ENCODE measurements at regions not wholly inside any gene's neighbourhood (a gene's known extent, or its start where the extent isn't known, plus 50 kb on each side); places are given as distances from the start of the nearest gene placed in this dataset.
"Not testable (repeated sequence)": the region's sequence is repeated elsewhere in the genome, so short reads cannot be mapped to it uniquely, and the experiment has no call there.

- peak; percentile 76 for FAIRE-seq
Observed at GRCh38 chr1:222953585-222953984, 138.7 kb downstream of the DISP1 start.

- no peak for FAIRE-seq
Observed at GRCh38 chr1:222955964-222956363, 141.1 kb downstream of the DISP1 start.

- FAIRE-seq, result no peak
Observed at GRCh38 chr1:222956601-222957000, 141.8 kb downstream of the DISP1 start.

DNA sequence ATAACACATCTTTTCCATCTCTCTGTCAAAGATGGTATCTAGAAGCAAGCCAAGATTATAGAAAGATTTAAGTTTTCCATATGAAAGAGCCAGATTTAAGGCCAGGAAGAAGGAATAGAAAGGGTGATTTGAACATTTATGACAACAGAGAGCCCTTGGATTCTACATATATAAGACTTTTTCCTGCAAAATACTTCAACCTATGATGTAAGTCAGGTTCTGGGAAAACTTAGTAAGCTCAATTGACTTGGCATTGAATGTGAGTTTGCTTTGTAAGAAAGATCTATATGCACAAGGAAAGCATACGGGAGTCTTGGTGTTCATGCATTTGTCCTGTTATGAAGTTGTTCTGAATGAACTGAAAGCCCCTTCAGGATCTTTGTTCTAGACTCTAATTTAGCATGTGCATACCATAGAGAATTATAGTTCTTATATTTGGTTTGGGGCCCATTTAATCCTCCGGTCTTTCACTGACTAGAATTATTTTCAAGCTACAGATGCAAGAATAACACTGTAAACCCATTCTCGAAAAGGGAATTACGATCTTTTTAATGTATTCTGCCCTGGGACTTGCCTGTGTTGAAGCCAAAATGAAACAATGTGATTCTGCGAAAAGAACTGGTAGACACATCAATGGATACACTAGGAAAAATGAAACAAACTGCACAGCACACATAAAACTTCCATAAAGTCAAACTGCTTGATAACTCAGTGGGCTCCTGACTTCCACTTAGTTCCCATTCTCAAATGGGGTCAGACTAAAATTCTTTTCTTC, 152.8 kb downstream of the DISP1 start:
- no peak for FAIRE-seq

GRCh38 chr1:222970040-222970439, 155.2 kb downstream of the DISP1 start:
- peak; percentile 91 for FAIRE-seq

DNA sequence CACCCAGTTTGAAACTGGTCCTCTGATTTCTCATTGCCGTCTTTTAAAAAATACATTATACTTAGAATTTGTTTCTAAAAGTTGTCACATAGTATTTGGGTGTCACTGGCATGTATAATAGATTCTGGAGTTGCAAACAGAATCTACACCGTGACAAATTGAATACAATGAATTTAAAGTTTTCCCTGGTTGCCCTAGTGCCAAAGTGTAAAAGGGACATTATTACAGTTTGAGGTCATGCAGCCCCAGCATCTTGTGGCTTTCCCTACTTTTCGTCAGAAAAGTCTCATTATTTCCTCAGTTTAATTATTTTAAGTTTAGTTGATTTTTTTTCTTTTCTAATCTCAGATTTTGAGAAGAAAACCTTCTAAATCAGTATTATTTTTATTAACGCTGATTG, 155.9 kb downstream of the DISP1 start:
- no peak for FAIRE-seq

DNA sequence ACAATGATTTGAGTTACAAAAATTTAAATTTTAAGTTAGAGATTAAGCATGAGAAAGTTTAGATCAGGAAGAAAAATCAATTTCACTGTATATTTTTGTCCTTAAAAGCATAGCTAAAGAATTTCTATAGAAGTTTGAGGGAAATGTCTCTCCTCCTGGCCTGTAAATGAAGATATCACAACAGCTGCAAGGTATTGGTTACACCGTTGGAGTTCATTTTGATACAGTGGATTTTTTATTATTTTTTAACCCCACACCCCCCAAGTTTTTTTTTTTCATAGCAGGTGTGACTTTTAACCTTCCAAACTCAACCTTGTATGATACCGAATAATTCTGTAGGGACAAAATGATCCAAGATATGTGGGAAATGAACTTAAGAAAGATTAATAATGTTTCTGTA, 156.3 kb downstream of the DISP1 start:
- peak; percentile 45 for FAIRE-seq

DNA sequence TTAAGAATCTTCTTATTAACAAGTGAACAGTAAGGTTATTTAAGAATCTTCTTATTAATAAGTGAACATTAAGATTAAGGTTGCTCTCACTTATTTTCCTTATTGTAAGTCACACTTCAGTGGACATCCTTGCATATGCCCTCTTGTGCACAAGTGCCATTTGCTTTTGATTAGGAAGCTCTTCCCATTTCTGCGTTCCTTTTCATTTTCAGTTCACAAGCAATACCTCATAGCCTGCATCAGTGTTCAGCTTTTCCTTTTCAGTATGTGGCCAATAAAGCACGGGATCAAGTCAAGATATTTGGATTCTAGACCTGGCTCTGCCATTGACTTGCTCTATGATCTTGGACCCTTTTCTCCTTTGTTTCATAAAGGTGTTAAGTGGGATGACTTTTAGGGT, 158.7 kb downstream of the DISP1 start:
- FAIRE-seq, result no peak

- FAIRE-seq, result no peak
Observed at GRCh38 chr1:222974496-222974895, 159.7 kb downstream of the DISP1 start.

DNA sequence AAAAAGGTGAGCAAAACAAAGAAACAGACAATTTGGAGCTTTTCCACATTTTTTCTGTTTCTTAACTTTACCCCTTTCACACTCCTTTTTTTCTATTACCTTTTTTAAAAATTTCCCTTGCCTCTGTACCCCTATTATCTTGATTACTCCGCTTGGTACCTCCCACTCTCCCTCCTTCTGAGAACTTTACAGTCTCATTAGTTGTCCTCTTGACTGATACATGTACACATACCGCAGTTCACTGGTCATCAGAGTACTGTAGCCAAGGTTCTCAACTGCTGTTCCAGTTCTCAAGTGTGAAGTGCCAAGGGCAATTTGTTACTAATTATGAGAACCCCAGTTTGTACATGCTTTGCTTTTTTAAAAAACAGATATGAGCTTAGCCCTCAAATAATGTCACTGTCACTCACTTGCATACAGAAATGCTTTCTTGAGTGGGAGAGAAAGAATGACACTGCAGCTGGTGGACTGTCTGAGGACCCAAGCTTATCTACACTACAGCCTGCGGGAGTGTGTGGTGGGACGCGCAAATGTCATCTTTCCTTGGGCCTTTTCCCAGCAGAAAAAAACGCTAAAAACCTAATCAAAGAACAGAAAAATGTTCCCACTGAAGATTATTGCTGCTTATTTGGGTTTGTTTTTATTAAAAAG, 160.8 kb downstream of the DISP1 start:
- no peak for FAIRE-seq

- no peak for FAIRE-seq
Observed at GRCh38 chr1:222976453-222976852, 161.6 kb downstream of the DISP1 start.

DNA sequence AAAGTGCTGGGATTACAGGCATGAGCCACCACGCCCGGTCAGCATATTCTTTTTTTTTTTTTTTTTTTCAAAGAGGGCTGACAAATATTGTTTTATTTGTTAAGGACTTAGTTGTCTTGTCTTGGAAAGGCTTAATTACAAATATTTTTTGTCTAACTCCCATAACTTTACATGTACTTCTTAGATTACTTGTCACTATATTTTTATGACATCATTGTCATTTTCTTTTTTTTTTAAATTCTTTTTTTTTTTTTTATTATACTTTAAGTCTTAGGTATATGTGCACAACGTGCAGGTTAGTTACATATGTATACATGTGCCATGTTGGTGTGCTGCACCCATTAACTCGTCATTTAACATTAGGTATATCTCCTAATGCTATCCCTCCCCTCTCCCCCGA, 162.5 kb downstream of the DISP1 start:
- FAIRE-seq, result not testable (repeated sequence)

DNA sequence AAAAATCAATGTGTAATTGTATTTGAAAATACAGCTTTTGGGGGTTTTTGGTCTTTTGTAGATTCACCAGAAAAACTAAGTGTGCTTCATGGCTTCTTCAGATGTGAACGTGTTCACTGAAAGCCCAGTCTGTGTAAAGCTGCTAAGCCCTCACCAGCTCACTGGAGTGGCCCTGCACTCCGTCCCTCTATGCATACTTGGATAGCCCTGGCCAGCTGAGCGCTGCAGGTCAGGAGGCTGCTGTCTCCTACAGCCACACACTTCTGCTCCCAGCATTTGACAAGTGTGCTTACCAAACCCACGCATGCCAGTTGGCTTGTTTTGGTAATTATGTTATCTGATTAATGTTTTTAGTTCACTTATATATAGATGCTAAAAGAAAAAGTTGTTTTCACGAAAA, 163.5 kb downstream of the TLR5 start:
- FAIRE-seq, result no peak

GRCh38 chr1:222987674-222988076, 155.4 kb downstream of the TLR5 start:
- FAIRE-seq, result no peak

DNA sequence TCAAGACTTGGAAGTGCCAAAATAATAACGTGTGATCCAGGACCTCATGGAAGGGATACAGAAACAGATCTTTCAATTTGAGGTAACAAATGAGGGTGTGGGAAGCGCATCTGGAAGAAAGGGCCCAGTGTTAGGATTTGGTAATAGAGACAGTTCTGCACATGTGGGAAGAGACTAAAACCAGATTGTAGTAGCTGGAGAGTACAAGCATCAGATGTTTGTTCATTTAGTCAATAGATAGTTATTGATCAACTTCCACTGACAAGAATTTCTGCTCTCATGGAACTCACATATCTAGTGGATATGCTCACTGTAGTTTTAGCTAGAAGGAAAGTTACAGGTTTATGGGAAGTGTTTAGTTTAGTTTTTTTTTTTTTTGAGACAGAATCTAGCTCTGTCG, 153.6 kb downstream of the TLR5 start:
- no peak for FAIRE-seq

GRCh38 chr1:222991177-222991576, 151.9 kb downstream of the TLR5 start:
- no peak for FAIRE-seq

- FAIRE-seq, result no peak
Observed at GRCh38 chr1:222991908-222992307, 151.1 kb downstream of the TLR5 start.

DNA sequence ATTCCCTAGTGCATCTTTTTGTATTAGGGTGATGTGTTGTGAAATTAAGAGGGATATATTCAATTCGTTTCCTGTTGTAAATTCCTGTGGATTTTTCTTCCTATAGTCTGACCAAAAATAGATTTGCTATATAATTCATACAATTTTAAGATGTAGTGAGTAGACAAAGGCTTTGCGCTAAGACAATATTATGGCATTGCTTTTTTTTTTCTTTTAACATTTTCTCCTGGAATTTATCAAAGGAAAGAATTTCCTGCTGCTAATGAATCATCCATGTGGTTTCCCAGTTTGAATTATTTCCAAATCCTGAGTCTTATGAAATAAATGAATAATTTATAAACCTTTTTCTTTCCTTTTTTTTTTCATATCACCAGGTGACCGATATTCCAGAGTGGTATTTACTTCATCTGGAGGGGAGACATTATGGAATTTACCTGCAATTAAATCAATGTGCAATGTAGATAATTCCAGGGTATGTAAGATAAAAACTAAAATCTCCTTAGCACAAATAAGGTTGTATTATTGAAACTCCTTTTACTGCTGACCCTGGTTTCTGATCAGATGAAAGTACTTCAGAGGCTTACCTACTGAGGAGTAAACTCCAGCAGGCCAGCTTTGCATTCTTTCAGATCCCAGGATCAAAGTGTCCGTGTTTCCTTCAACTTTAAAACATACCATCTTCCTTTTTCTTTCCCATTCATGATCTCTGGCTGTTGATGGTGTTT, 148.4 kb downstream of the TLR5 start:
- peak; percentile 27 for FAIRE-seq

GRCh38 chr1:222995236-222995580, 147.8 kb downstream of the TLR5 start:
- no peak for FAIRE-seq

DNA sequence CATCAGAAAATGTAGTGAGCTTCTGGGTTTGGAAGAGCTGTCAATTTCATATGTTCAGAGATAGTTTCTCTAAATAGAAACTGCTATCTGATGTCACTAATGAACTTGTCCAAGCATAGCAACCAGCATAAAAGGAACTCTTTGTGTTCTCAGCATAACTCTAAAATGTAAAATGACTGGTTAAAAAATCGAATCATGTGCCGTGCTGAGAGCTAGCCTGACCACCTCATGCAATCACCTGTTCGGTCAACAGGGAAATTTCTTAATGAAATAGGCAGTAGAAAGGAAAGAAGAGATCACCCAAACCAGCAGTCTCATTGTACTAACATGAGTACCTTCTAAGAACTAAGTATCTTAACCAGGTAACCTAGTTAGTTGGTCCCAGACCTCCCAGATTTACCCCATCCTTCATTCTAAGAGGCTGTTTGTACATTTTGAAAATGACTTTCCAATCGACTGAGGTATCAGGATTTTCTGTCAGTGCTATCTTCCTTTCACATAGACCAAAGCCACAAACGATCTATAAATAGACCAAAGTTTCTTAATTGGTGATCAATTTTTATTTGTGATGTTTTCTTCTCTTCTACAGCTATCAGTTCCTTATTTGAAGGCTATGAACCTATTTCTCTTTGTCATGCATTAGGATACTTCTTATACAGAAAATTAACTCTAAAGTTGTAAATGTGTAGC, 147.3 kb downstream of the TLR5 start:
- FAIRE-seq, result peak; percentile 68

GRCh38 chr1:222996310-222996975, 146.6 kb downstream of the TLR5 start:
- no peak for FAIRE-seq

DNA sequence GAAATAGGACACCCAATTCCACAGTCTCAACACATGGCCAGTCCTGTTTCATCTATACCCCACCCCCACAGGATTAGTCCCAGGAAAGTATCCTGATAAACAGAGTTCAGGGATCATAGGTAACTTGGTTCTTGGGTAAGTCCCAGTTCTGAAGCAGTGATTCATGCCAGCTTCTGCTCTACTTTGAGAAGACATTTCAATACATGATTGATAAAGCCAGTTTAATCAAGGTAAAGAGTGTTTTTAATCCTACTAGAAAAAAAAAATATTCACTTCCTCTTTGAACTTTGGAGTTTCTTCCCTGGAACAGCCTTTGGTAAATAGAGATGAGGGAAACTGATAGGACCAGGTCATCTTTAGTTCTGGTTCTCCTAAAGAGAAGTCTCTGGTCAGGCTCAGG, 142.4 kb downstream of the TLR5 start:
- no peak for FAIRE-seq

All from islet of Langerhans (tissue), 1 donor.